Activated CD4-positive, alpha-beta T cell treated with anti-CD3 and anti-CD28 coated beads, Interleukin-2, amount 10 ng/mL, durations not matched to agents 7 days and 5 days (primary cell): ENCODE measurements at regions not wholly inside any gene's neighbourhood (a gene's known extent, or its start where the extent isn't known, plus 50 kb on each side); places are given as distances from the start of the nearest gene placed in this dataset.

ENCODE experiments used
- CTCF ChIA-PET: fragments of 350-600 bp; sonication (Branson Sonifier 250); formaldehyde crosslinking; loops from one replicate; lab custom pipeline; 2021; ENCODE audit warnings: antibody characterized with exemption; lab: Charles Lee
- POLR2A ChIA-PET: fragments of 350-600 bp; sonication (Branson Sonifier 250); formaldehyde crosslinking; loops from one replicate; lab custom pipeline; 2021; ENCODE audit warnings: antibody characterized with exemption; lab: Charles Lee
- DNase-seq: peaks from one replicate; pipeline ENCODE4 v3.0.0-alpha.2; 2020
- H3K27ac Mint-ChIP-seq: one replicate; pipeline ENCODE4 v1.8.0; 2021; ENCODE audit warnings: mild to moderate bottlenecking, moderate library complexity, mixed read lengths
- H3K27me3 Mint-ChIP-seq: one replicate; pipeline ENCODE4 v1.8.0; 2021; ENCODE audit warnings: mixed read lengths
- H3K36me3 Mint-ChIP-seq: one replicate; pipeline ENCODE4 v1.8.0; 2021; ENCODE audit warnings: low read depth, mixed read lengths
- H3K4me1 Mint-ChIP-seq: one replicate; pipeline ENCODE4 v1.8.0; 2021; ENCODE audit warnings: mixed read lengths
- H3K4me3 Mint-ChIP-seq: one replicate; pipeline ENCODE4 v1.8.0; 2021; ENCODE audit warnings: mild to moderate bottlenecking, moderate library complexity, mixed read lengths
- H3K9me3 Mint-ChIP-seq: one replicate; pipeline ENCODE4 v1.8.0; 2021; ENCODE audit warnings: mixed read lengths

DNA sequence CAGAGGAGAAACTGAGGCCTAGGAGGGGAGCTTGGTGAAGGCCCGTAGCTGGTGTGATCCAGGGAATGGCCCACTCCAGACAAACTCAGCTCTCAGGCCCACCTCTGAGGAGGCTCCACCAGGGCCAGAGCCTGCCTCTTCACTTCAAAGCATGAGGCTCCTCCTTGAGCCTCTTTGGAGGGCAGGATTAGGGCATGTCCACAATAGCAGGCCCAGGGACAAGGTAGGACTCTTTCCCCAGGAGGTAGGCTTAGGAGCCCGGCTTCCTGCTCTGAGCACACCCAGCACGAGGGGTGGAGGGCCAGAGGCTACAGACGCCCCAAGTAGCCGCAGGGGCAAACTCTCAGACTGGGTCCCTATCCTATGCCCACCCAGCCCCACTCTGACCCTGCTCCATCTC lies 164.6 kb upstream of the ZMIZ1 start:
- no peak for DNase-seq
- Mint-ChIP-seq H3K27me3 (no peaks in the 10 kb centered on the region), H3K27ac (no peak overlapping the region), H3K36me3 (no peaks in the 10 kb centered on the region), H3K4me3 (no peak overlapping the region), H3K9me3 (no peaks in the 10 kb centered on the region), H3K4me1 (no peaks in the 10 kb centered on the region)
- ChIA-PET POLR2A (no interaction called here), CTCF (no interaction called here)

DNA sequence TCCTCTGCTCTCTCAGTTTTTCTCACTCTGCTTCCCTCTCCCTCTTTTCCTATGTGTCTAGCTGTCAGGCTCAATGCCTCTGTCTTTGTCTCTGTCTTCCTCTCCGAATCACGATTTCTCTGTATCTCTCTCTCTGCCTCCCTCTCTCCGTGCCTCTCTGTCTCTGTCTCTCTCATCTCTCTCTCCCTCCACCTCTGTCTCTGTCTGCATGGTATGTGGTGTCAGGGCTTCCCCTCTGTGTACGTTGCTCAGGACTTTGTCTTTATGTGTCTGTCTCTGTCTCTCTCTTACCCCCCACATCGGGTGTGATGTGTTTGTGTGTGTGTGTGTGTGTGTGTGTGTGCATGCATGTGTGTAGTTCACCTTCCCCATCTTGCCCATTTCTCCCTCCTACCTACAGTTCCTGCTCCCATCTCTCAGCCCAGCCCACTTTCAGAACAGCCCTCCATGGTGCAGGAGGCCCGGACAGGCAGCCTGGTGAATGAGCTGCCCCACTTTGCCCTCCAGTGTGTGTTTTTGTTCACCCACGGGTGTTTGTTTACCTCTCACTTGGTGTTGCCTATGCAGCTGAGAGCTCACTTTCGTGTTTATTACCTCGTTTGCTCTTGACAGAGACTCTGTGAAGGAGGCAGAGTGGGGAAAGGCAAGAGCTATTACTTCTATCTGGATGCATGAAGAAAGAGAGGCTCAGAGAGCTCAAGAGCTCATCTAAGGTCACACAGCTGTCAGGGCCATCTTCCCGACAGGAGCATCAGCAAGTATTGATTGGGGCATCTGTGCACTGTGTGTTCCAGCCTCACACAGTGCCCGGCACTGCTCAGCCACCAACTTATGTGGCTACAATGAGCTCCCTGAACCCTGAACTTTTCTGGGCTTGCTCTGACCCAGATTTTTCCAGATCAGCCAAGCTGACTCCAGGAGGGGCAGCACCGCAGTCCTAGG lies 163.5 kb upstream of the ZMIZ1 start:
- H3K27me3 Mint-ChIP-seq, result no peaks in the 10 kb centered on the region
- no peaks in the 10 kb centered on the region for H3K4me1 Mint-ChIP-seq
- CTCF ChIA-PET, result interaction anchor here (0.5 to 1.2 kb wide), 2 partner anchors 9 to 1579 kb away, joined by 3 read pairs; no protein-coding TSS in a partner anchor
- H3K36me3 Mint-ChIP-seq, result no peaks in the 10 kb centered on the region
- no peak for DNase-seq
- H3K4me3 Mint-ChIP-seq, result no peak overlapping the region
- POLR2A ChIA-PET, result no interaction called here
- H3K27ac Mint-ChIP-seq, result no peak overlapping the region
- H3K9me3 Mint-ChIP-seq, result no peaks in the 10 kb centered on the region

DNA sequence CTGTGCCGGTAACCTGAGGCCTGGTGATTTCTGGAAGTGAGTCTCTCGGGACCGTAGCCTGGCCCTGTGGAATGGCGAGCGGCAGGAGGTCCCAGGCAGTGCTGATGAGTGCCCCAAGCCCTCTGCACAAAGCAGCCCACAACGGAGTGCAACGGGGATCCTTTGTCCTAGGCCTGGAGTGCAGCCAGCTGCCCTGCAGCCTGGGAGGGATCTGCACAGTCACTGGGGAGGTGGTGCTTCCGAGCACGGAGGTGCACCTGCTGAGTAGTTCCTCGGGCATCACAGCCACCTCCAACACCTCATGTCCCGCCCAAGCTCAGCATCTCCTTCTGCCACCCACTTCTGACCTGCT lies 162.8 kb upstream of the ZMIZ1 start:
- Mint-ChIP-seq H3K27ac (no peak overlapping the region), H3K9me3 (no peaks in the 10 kb centered on the region), H3K36me3 (no peaks in the 10 kb centered on the region), H3K4me1 (no peaks in the 10 kb centered on the region), H3K27me3 (no peaks in the 10 kb centered on the region), H3K4me3 (no peak overlapping the region)
- DNase-seq, result no peak
- CTCF ChIA-PET, result interaction anchor here (0.5 to 1.2 kb wide), 2 partner anchors 10 to 1578 kb away, joined by 3 read pairs; no protein-coding TSS in a partner anchor
- POLR2A ChIA-PET, result no interaction called here

DNA sequence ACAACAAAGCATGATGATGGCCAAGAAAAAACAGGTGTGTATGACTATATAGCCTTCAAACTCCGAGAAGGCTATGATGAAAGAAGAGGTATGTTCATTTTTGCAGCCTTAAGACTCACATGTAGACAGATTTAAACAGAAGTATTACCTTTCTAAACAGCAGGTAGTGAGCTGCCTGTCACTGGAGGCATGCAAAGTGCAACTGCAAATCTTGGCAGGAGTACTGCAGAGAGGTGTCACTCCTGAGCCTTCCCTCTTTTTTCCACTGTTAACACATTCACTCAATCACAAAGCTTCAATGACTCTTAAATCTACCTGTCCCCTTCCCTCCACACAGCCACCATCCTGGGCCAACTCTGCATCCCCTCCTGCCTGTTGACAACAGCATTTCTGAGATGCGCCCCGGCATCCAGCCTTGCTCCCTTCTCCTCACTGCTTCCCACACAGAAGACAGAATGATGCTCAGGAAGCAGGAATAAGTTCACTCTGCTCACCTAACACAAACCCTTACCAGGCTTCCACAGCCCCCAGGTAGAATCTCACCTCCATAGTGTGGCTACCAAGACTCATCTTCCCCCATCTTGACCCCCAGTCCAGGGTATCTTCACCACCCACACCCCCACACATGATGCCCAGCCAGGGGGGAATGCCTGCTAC lies 161.9 kb upstream of the ZMIZ1 start:
- Mint-ChIP-seq H3K4me1 (no peaks in the 10 kb centered on the region), H3K27me3 (no peaks in the 10 kb centered on the region), H3K27ac (no peak overlapping the region), H3K9me3 (no peaks in the 10 kb centered on the region), H3K4me3 (no peak overlapping the region), H3K36me3 (no peaks in the 10 kb centered on the region)
- ChIA-PET CTCF (no interaction called here), POLR2A (no interaction called here)
- DNase-seq, result no peak

DNA sequence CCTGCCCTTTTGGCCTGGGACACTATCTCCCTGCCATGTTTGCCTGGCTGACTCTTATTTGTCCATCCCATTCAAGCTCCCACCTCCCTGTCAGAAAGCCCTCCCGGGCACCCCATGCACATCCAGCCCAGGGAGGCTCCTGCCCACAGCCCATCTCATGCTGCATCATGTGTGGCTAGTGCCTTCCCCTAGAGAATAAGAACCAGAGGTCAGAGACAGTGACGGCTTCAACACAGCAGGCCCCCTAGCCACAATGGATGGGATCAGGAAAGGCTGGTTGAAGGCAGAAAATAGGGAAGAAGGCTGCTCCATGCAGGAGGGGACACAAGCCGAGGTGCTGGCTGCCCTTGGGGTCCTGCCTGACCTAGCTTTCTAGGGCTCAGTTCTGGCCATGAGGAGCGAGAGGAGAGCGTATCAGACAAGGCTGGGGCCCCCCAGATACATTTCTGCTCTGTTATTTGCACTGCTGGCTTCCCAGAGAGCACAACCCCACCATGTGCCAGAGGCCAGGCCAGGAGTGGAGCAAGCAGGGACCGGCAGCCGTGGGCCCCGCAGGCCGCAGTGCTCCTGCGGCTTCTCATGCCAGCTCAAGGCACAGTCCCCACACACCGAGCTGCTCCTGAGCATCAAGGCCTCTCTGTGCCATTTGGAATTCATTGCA lies 161.1 kb upstream of the ZMIZ1 start:
- H3K27ac Mint-ChIP-seq, result no peak overlapping the region
- no peaks in the 10 kb centered on the region for H3K36me3 Mint-ChIP-seq
- no peaks in the 10 kb centered on the region for H3K27me3 Mint-ChIP-seq
- H3K4me3 Mint-ChIP-seq, result no peak overlapping the region
- no peaks in the 10 kb centered on the region for H3K4me1 Mint-ChIP-seq
- no peaks in the 10 kb centered on the region for H3K9me3 Mint-ChIP-seq
- ChIA-PET CTCF (no interaction called here), POLR2A (no interaction called here)
- no peak for DNase-seq

DNA sequence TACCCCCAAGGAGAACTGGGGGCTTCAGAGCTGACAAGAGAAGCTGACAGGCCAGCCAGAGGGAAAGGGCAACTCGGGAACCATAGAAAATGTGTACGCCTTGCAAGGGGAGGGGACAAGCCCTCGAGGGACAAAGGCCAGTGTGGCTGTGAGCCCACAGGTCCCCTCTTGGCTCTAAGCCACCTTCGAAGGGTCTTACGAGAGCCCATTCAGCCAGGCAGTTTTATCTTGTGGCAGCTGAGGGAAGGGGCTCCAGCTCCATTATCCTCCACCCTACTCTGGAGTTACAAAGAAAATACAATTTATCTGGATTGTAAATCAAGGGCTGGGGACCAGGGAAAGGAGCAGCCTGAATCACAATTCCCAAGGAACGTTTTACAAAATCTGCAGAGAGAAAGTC lies 159.5 kb upstream of the ZMIZ1 start:
- POLR2A ChIA-PET, result no interaction called here

DNA sequence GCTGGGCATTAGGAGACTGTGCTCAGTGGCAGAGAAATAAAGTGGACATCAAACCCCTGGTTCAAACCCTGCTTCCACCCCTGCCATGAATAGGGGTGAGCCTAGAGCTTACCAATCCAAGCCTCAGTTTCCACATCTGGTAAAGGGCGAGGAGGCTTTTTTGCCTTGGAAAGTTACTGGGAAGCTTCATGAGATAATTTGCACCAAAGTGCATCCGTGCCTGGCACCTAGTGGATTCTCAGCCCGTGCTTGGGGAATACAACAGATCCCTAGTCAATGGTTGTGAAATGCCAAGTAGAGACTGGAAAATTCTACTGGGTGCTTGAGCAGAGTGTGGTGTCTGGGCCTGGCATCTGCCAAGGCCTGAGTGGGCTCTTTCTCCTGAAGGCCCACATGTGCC lies 158.7 kb upstream of the ZMIZ1 start:
- Mint-ChIP-seq H3K36me3 (no peaks in the 10 kb centered on the region), H3K27me3 (no peaks in the 10 kb centered on the region), H3K4me1 (no peaks in the 10 kb centered on the region), H3K4me3 (no peak overlapping the region), H3K9me3 (no peaks in the 10 kb centered on the region), H3K27ac (no peak overlapping the region)
- CTCF ChIA-PET, result no interaction called here
- DNase-seq, result no peak
- POLR2A ChIA-PET, result no interaction called here

More for the DNA sequence above, 159.5 kb upstream of the ZMIZ1 start:
- CTCF ChIA-PET, result interaction anchor here (0.8 kb wide), 1 partner anchor 9 kb away, joined by 3 read pairs; no protein-coding TSS in a partner anchor
- Mint-ChIP-seq H3K36me3 (no peaks in the 10 kb centered on the region), H3K4me1 (no peaks in the 10 kb centered on the region), H3K27me3 (no peaks in the 10 kb centered on the region), H3K9me3 (no peaks in the 10 kb centered on the region), H3K27ac (no peak overlapping the region), H3K4me3 (no peak overlapping the region)
- no peak for DNase-seq

DNA sequence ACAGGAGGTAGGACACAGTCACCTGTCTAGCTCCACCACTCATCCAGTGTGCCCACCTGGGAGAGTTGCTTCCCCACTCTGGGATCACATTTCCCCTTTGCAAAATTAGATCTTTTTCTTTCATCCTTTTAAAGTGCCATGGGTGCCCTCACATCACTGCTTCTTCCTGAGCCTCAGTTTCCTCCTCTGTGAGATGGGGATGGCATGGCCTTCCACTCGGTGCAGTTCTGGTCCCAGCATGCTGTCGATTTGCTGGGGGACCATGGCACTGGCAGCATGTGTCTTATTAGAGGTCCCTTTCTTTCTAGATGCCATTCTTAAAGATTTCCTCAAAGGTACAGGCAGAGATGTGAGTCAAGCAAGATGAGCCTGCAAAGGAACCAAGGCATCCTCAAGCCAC lies 158.3 kb upstream of the ZMIZ1 start:
- DNase-seq, result no peak
- Mint-ChIP-seq H3K9me3 (no peaks in the 10 kb centered on the region), H3K4me1 (no peaks in the 10 kb centered on the region), H3K27me3 (no peaks in the 10 kb centered on the region), H3K4me3 (no peak overlapping the region), H3K27ac (no peak overlapping the region), H3K36me3 (no peaks in the 10 kb centered on the region)
- ChIA-PET CTCF (no interaction called here), POLR2A (no interaction called here)

DNA sequence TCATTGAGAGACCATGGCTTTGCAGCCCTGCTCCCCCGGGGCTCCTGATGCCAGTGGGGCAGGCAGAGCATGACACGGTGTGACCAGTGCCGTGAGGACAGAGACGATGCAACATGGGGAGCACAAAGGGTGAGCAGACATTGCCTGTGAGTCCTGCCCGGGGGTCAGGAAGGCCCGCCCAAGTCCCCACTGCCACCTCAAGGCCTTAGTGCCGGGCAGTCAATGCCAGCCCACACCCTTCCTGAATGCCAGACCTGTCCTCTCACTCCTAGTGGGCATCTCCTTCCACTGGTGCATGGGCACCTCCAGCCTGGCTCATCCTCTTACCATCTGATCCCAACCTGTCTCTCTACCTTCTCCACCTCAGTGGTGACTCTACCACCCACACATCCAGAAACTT lies 157.9 kb upstream of the ZMIZ1 start:
- ChIA-PET POLR2A (no interaction called here), CTCF (no interaction called here)
- no peak for DNase-seq
- Mint-ChIP-seq H3K27me3 (no peaks in the 10 kb centered on the region), H3K4me1 (no peaks in the 10 kb centered on the region), H3K36me3 (no peaks in the 10 kb centered on the region), H3K27ac (no peak overlapping the region), H3K4me3 (no peak overlapping the region), H3K9me3 (no peaks in the 10 kb centered on the region)

DNA sequence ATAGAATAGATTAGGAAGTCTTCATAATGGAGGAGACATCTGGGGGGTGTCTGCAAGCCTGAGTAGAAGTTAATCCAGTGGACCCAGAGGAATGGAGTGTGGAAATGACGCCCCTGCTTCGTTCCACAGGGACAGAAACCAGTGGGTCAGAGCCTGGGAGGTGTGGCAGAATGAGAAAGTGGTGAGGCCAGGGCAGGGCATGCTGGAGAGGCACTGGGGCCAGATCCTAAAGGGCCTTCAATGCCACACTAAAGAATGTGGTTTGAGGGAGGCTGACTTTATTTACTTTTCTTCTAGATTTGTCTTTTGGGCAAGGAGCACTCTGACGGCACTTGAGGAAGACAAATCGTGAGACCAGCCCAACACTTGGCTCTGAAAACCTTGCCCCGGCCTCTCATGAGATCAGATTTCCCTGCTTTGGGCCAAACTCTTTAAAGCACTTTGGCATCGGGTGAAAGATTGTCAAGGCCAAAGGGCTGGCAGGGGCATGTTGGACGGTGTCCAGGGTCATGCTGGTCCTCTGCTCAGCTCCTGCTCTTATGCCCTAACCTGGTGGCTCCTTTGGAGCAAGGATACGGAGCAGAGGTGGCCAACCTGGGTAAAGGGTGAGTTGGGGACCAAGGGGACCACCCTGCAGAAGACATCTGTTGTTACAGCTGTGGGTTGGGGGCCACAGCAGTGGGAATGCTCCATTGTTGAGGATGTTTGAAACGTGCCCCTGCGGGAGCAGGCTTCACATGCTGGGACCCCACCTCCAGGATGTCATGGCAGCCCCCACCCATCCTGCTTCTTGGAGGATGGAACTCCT lies 157.0 kb upstream of the ZMIZ1 start:
- CTCF ChIA-PET, result no interaction called here

DNA sequence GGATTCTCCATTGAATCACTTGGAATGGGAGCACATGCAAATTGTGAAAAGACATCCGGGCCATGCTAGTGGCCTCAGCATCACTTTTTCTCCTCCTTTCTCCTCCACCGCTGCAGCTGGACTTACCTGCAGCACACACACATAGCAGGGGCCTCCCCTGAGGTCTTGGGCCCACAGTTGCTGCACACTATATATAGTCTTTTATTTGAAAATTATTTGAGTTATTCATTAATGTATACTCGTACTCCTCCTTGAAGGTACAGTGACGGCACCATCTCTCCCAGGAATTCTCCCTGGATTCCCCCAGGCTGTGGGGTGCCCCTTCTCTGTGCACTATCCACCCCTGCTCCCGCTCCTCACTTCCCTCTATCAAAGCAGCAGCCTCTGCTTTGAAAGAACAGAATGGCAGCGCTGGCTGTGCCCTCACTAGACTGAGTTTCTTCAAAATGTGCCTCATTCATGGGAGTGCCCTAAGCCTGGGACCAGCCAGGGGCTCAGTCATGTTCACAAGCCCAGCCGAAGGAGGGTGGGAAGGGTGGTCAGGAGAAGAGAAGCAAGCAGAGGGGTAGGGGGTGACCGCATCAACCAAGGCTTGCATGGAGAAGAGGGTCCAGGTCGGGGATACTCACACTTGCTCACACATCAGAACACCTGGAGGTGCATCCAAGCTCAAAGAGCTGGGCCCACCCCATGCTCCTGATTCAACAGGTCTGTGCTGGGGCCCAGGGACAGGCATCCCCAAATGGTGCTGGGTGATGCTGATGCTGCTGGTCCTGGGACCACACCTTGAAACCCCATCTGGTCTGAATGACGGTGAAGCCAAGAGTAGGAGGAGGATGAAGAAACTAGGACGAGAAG lies 156.2 kb upstream of the ZMIZ1 start:
- Mint-ChIP-seq H3K4me1 (no peaks in the 10 kb centered on the region), H3K4me3 (no peak overlapping the region), H3K27ac (no peak overlapping the region), H3K36me3 (no peaks in the 10 kb centered on the region), H3K27me3 (no peaks in the 10 kb centered on the region), H3K9me3 (no peaks in the 10 kb centered on the region)
- ChIA-PET CTCF (no interaction called here), POLR2A (no interaction called here)
- DNase-seq, result no peak

More for the DNA sequence above, 157.0 kb upstream of the ZMIZ1 start:
- Mint-ChIP-seq H3K27ac (no peak overlapping the region), H3K9me3 (no peaks in the 10 kb centered on the region), H3K36me3 (no peaks in the 10 kb centered on the region), H3K27me3 (no peaks in the 10 kb centered on the region), H3K4me3 (no peak overlapping the region), H3K4me1 (no peaks in the 10 kb centered on the region)
- POLR2A ChIA-PET, result no interaction called here
- DNase-seq, result no peak
